ENCODE measurements at regions not wholly inside any gene's neighbourhood (a gene's known extent, or its start where the extent isn't known, plus 50 kb on each side); places are given as distances from the start of the nearest gene placed in this dataset.

DNA sequence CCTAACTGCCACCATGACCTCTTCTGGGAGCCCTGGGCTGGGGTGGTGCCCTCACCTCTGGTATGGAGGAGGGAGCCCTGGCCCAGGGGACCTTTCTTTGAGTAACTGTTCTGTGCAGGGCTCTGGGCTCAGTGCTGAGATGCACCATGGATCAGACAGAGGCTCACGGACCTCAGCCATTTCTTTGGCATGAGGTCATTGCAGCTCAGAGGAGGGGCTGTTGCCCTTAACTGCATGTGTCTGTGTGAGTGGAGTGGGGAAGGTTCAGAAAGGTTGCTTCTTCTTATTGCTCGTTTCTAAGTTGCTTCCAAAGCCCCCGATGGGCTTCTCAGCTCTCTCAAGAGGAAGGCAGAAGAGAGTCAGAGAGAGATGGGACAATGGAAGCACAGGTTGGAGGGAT, 233.9 kb downstream of the RPS24 start:
- TF ChIP-seq, protein P1, sequence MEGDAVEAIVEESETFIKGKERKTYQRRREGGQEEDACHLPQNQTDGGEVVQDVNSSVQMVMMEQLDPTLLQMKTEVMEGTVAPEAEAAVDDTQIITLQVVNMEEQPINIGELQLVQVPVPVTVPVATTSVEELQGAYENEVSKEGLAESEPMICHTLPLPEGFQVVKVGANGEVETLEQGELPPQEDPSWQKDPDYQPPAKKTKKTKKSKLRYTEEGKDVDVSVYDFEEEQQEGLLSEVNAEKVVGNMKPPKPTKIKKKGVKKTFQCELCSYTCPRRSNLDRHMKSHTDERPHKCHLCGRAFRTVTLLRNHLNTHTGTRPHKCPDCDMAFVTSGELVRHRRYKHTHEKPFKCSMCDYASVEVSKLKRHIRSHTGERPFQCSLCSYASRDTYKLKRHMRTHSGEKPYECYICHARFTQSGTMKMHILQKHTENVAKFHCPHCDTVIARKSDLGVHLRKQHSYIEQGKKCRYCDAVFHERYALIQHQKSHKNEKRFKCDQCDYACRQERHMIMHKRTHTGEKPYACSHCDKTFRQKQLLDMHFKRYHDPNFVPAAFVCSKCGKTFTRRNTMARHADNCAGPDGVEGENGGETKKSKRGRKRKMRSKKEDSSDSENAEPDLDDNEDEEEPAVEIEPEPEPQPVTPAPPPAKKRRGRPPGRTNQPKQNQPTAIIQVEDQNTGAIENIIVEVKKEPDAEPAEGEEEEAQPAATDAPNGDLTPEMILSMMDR (IDR thresholded peaks at IDR 0.05), result no peak
- no peak for TF ChIP-seq POLR2A (IDR thresholded peaks at IDR 0.05)

Data from thyroid gland (tissue), 4 donors.